ENCODE measurements at regions not wholly inside any gene's neighbourhood (a gene's known extent, or its start where the extent isn't known, plus 50 kb on each side); places are given as distances from the start of the nearest gene placed in this dataset.

DNA sequence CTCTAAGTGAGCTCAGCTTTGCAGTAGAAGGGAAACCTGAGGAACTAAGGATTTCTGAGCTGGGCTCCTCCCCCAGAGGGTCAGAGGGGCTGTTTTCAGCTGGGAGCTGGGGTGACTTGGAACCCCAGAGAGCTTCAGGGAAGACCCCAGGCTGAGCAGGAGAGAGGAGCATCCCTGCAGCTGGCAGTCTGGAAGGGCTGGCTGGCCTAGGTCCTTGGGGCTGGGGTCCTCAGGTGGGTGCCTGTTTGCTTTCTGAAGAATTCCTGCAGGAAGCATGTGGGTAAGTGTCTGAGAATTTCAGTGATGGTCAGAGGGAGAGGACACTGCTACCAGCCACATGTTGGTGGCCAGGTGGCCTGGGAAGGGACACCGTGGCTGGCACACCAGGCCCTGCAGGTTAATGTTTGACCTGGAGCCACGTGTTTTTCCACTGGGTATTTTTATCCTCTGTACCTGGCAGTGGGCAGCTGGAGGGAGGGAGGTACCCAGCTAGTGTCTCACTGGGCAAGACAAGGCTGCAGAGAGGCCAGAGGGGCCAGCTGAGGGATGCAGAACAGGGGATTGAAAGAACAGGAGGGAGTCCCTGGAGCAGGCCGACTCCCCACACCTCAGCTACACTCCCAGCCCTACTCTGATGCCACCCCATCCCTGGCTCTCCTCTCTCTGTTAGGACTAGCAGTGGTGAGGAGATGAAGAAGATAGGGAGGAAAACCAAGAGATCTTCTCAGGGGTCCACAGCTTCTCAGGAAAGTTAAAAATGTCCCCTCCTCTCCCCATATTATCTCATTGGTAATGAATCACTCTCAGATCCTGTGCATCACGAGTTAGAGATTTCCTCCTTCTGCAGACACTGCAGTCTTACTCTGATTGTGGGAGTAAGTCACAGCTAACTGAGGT lies 143.6 kb downstream of the VEGFA start:
- Histone ChIP-seq H3K9me2 (replicated peaks; ENCODE audit: low read length) (no peaks in the 10 kb centered on the region), H3K4me3 (ENCODE audit: low read length) (no peak overlapping the region), H3K27ac (ENCODE audit: low read length) (no peak overlapping the region), H3K79me2 (ENCODE audit: low read length) (no peaks in the 10 kb centered on the region), H3F3A (ENCODE audit: low read length, unreplicated experiment) (no peaks in the 10 kb centered on the region), H3K9ac (ENCODE audit: low read length) (no peak overlapping the region), H4K20me1 (ENCODE audit: low read length) (no peaks in the 10 kb centered on the region), H3K9me3 (ENCODE audit: low read length) (no peaks in the 10 kb centered on the region), H2AFZ (ENCODE audit: low read length) (no peak overlapping the region), H3K27me3 (ENCODE audit: low read length) (no peaks in the 10 kb centered on the region), H3K4me2 (ENCODE audit: low read length) (no peak overlapping the region), H3K36me3 (ENCODE audit: low read depth, low read length) (no peaks in the 10 kb centered on the region), H3K4me1 (ENCODE audit: insufficient read depth, low read length) (no peaks in the 10 kb centered on the region)
- no TSS peak for BruUV-seq (replicated peaks)
- intact Hi-C loops (cut with micrococcal nuclease): no loop called here
- no peak for DNase-seq
- no peak for ATAC-seq
- ChIA-PET CTCF (no interaction called here), POLR2A (ENCODE audit: unreplicated experiment) (interaction anchor here (0.6 kb wide), 1 partner anchor 13 kb away, joined by 3 read pairs; no protein-coding TSS in a partner anchor)
- TF ChIP-seq, protein P1, sequence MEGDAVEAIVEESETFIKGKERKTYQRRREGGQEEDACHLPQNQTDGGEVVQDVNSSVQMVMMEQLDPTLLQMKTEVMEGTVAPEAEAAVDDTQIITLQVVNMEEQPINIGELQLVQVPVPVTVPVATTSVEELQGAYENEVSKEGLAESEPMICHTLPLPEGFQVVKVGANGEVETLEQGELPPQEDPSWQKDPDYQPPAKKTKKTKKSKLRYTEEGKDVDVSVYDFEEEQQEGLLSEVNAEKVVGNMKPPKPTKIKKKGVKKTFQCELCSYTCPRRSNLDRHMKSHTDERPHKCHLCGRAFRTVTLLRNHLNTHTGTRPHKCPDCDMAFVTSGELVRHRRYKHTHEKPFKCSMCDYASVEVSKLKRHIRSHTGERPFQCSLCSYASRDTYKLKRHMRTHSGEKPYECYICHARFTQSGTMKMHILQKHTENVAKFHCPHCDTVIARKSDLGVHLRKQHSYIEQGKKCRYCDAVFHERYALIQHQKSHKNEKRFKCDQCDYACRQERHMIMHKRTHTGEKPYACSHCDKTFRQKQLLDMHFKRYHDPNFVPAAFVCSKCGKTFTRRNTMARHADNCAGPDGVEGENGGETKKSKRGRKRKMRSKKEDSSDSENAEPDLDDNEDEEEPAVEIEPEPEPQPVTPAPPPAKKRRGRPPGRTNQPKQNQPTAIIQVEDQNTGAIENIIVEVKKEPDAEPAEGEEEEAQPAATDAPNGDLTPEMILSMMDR (conservative IDR thresholded peaks at IDR 0.05; ENCODE audit: low read depth, low read length): no peak
- no peak for TF ChIP-seq EZH2phosphoT487 (IDR thresholded peaks at IDR 0.05; ENCODE audit: borderline replicate concordance, low read length)

DNA sequence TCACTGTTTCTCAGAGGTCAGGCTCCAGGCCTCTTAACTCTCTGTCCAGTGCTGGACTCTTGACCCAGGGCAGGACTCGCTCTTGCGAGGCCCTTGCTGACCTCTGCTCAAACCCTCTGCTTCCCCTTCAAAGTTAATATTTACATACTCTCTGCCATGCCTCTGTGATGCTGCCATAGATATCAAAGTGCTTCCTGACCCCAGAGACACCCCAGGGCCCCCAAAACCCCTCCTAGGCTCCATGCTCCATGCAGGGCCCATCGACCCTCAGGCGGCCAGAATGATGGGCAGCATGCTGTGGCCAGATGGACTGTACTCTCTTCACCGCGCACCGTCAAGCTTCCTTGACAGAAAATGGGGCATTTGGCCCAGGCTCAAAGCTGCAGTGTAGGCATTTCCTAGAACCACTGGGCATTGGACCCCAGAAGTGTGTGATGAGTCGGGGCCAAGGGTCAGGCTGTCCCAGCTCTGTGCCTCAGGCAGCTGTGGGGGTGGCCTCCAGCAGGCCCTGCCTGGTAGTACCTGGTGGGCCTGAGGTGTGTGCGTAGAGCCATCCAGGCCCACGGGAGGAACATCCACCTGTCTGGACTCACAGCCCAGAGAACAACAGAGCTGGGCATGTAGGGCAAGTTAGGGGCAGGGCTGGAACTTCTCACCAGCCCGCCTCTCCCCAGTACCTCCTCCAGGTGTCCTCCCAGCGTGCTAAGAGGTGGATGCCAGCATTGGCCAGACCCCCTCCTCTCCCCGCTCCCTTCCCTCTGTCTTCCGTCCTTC lies 142.8 kb downstream of the VEGFA start:
- Histone ChIP-seq H3K9me3 (ENCODE audit: low read length) (no peaks in the 10 kb centered on the region), H2AFZ (ENCODE audit: low read length) (no peak overlapping the region), H3K4me1 (ENCODE audit: insufficient read depth, low read length) (no peaks in the 10 kb centered on the region), H3K36me3 (ENCODE audit: low read depth, low read length) (no peaks in the 10 kb centered on the region), H3K9ac (ENCODE audit: low read length) (no peak overlapping the region), H3K27ac (ENCODE audit: low read length) (no peak overlapping the region), H3K27me3 (ENCODE audit: low read length) (no peaks in the 10 kb centered on the region), H3K4me3 (ENCODE audit: low read length) (no peak overlapping the region), H3F3A (ENCODE audit: low read length, unreplicated experiment) (no peaks in the 10 kb centered on the region), H3K9me2 (replicated peaks; ENCODE audit: low read length) (no peaks in the 10 kb centered on the region), H4K20me1 (ENCODE audit: low read length) (no peaks in the 10 kb centered on the region), H3K79me2 (ENCODE audit: low read length) (no peaks in the 10 kb centered on the region), H3K4me2 (ENCODE audit: low read length) (no peak overlapping the region)
- TF ChIP-seq, protein P1 (conservative IDR thresholded peaks at IDR 0.05; ENCODE audit: low read depth, low read length): no peak
- TF ChIP-seq EZH2phosphoT487 (IDR thresholded peaks at IDR 0.05; ENCODE audit: borderline replicate concordance, low read length) (no peak), EZH2 (IDR thresholded peaks at IDR 0.05; ENCODE audit: low read length, unreplicated experiment) (no peak)
- intact Hi-C loops (cut with micrococcal nuclease): no loop called here
- POLR2A ChIA-PET (ENCODE audit: unreplicated experiment): no interaction called here
- CTCF ChIA-PET: no interaction called here
- no peak for ATAC-seq
- DNase-seq: no peak
- BruUV-seq (replicated peaks): no TSS peak
